MG63 (cell line): ENCODE measurements at regions not wholly inside any gene's neighbourhood (a gene's known extent, or its start where the extent isn't known, plus 50 kb on each side); places are given as distances from the start of the nearest gene placed in this dataset.
A peak's percentile ranks its signal among the peaks of the same experiment; 100 is the strongest.

Experiments
- DNase-seq: peaks from one replicate; pipeline ENCODE4 v3.0.0-alpha.2; 2020
- H3K27me3 ChIP-seq: fragments of 250-450 bp; sonication (Bioruptor Pico); 2 replicates; pipeline ENCODE4 v1.5.1; 2020; ENCODE audit warnings: mild to moderate bottlenecking, moderate library complexity
- H3K36me3 ChIP-seq: fragments of 250-450 bp; sonication (Bioruptor Pico); 2 replicates; pipeline ENCODE4 v1.5.1; 2020; ENCODE audit warnings: mild to moderate bottlenecking, moderate library complexity
- H3K4me3 ChIP-seq: fragments of 250-450 bp; sonication (Bioruptor Pico); 2 replicates; pipeline ENCODE4 v1.5.1; 2020; ENCODE audit warnings: mild to moderate bottlenecking, moderate library complexity
- H3K9me3 ChIP-seq: fragments of 250-450 bp; sonication (Bioruptor Pico); 2 replicates; pipeline ENCODE4 v1.5.1; 2020; ENCODE audit warnings: mild to moderate bottlenecking, moderate library complexity

- H3K36me3 ChIP-seq = no peaks in the 10 kb centered on the region
- DNase-seq = no peak
- H3K4me3 ChIP-seq = no peak overlapping the region
- no peaks in the 10 kb centered on the region for H3K27me3 ChIP-seq
- no peaks in the 10 kb centered on the region for H3K9me3 ChIP-seq
These were observed 595.8 kb downstream of the NLGN4X start for GRCh38 chrX:5632887-5633286.

- H3K4me3 ChIP-seq = no peak overlapping the region
- DNase-seq = no peak
- H3K9me3 ChIP-seq = no peaks in the 10 kb centered on the region
- no peaks in the 10 kb centered on the region for H3K36me3 ChIP-seq
- H3K27me3 ChIP-seq = no peaks in the 10 kb centered on the region
These were observed 596.5 kb downstream of the NLGN4X start for GRCh38 chrX:5632061-5632614.

- no peaks in the 10 kb centered on the region for H3K36me3 ChIP-seq
- H3K4me3 ChIP-seq = no peak overlapping the region
- no peaks in the 10 kb centered on the region for H3K27me3 ChIP-seq
- no peak for DNase-seq
- H3K9me3 ChIP-seq = no peaks in the 10 kb centered on the region
These were observed 611.0 kb downstream of the NLGN4X start for GRCh38 chrX:5617666-5618065.

GRCh38 chrX:5595570-5595969, 633.1 kb downstream of the NLGN4X start:
- no peak for DNase-seq
- Histone ChIP-seq H3K9me3 (no peaks in the 10 kb centered on the region), H3K36me3 (no peaks in the 10 kb centered on the region), H3K27me3 (no peaks in the 10 kb centered on the region), H3K4me3 (no peak overlapping the region)

GRCh38 chrX:5586726-5587125, 641.9 kb downstream of the NLGN4X start:
- no peaks in the 10 kb centered on the region for H3K9me3 ChIP-seq
- no peaks in the 10 kb centered on the region for H3K27me3 ChIP-seq
- H3K4me3 ChIP-seq = no peak overlapping the region
- no peak for DNase-seq
- H3K36me3 ChIP-seq = no peaks in the 10 kb centered on the region

DNA sequence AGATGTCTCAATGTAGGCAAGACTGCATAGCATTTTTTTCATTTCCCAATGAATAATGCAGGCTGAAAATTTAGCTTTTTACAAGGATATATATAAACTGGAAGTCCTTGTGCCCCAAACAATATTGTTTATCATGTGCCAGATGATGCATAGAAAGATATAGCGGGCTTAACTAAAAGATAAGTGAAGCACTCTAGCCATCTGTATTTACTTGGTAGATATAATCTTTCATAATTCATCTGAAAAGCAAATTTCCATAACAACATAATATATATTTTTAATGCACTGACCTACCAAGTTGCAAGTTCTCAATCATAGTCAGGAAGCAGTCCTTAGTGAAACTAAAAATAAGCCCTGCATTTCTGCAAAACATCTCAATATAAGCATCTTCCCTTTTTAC, 653.3 kb downstream of the NLGN4X start:
- no peaks in the 10 kb centered on the region for H3K9me3 ChIP-seq
- no peaks in the 10 kb centered on the region for H3K27me3 ChIP-seq
- no peak for DNase-seq
- no peak overlapping the region for H3K4me3 ChIP-seq
- H3K36me3 ChIP-seq = no peaks in the 10 kb centered on the region

- H3K9me3 ChIP-seq = no peaks in the 10 kb centered on the region
- H3K36me3 ChIP-seq = no peaks in the 10 kb centered on the region
- DNase-seq = no peak
- H3K4me3 ChIP-seq = no peak overlapping the region
- no peaks in the 10 kb centered on the region for H3K27me3 ChIP-seq
These were observed 659.7 kb downstream of the NLGN4X start for GRCh38 chrX:5568934-5569333.

- H3K4me3 ChIP-seq = no peak overlapping the region
- no peaks in the 10 kb centered on the region for H3K9me3 ChIP-seq
- no peak for DNase-seq
- H3K36me3 ChIP-seq = no peaks in the 10 kb centered on the region
- H3K27me3 ChIP-seq = no peaks in the 10 kb centered on the region
These were observed 669.3 kb downstream of the NLGN4X start for GRCh38 chrX:5559386-5559785.

DNA sequence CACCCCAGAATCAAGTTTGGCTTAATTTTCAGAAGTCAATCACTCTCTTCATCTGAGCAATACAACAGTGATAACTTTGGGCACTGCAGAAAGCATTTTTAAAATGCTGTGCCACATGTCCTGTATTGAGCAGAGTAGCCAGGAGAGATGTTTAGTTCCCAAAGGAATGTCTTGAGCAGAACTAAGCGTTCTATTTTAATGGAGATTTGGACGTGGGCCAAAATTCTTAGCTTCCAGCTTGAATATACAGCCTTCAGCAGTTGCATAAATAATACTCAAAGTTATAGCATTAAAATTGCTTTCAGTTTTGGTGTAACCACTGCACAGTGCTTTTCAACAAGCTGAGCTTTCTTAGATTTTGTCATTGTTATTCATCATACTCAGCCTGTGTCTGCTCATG, 679.2 kb downstream of the NLGN4X start:
- H3K9me3 ChIP-seq = no peaks in the 10 kb centered on the region
- no peak overlapping the region for H3K4me3 ChIP-seq
- DNase-seq = no peak
- H3K27me3 ChIP-seq = no peaks in the 10 kb centered on the region
- H3K36me3 ChIP-seq = no peaks in the 10 kb centered on the region

GRCh38 chrX:5537098-5537497, 691.6 kb downstream of the NLGN4X start:
- Histone ChIP-seq H3K9me3 (no peaks in the 10 kb centered on the region), H3K36me3 (no peaks in the 10 kb centered on the region), H3K27me3 (no peaks in the 10 kb centered on the region), H3K4me3 (no peak overlapping the region)
- no peak for DNase-seq

DNA sequence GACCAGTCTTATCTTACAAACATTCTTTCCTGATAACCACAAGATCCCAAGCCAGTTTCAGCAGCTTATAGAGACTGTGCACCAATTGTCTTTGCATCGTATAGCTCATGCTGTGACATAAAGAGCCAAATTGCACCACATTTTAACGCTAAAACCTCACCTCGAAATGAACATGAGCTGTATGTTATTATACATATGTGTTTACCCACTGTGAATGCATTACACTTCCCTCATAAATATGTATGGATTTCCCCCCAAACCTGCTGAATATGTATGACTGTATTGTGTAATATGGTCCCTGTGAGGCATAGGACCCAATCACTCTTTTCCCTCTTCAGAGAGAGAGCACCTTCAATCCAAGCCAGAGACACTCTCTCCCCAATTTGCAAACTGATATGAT, 692.4 kb downstream of the NLGN4X start:
- no peaks in the 10 kb centered on the region for H3K27me3 ChIP-seq
- H3K4me3 ChIP-seq = no peak overlapping the region
- H3K36me3 ChIP-seq = no peaks in the 10 kb centered on the region

DNA sequence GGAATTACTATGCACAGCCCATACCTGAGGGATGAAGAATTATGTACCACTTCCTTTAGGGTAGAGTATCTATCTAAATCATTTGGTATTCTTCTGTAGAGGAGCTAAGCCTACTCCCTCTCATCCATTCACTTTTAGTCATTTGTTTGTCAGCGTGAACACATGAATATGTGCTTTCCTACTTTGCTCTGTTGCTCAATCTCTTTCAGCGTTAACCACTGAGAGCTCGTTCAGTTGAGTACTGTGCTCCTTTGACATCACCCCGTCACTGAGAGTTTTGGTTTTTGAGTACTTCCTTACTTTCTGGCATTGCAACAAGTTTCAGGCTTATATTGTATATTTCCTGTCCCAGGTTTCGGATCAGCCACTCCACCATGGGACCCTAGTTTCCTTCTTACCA, 700.6 kb downstream of the NLGN4X start:
- no peaks in the 10 kb centered on the region for H3K27me3 ChIP-seq
- DNase-seq = no peak
- no peak overlapping the region for H3K4me3 ChIP-seq

More for the DNA sequence above, 692.4 kb downstream of the NLGN4X start:
- no peak for DNase-seq
- H3K9me3 ChIP-seq = no peaks in the 10 kb centered on the region

DNA sequence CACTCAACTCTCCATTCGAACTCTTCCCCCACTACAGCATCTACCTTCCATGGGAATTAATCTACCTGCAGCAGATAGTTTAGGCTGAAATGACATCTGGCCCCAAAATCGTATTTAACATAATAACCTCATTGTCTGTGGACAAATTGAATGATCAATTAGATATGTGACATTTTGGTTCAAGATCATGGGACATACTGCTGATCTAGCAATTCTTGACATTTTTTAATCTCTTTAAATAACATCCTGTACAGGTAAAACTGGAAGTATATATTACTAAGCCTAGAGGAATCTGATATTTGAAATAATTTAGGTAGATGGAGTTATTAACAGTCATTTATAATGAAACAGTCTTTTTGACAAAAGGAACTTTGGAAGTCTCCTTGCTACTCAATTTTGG, 702.5 kb downstream of the NLGN4X start:
- DNase-seq = no peak

More for the DNA sequence above, 700.6 kb downstream of the NLGN4X start:
- H3K9me3 ChIP-seq = no peaks in the 10 kb centered on the region
- no peaks in the 10 kb centered on the region for H3K36me3 ChIP-seq

GRCh38 chrX:5490786-5491563, 737.7 kb downstream of the NLGN4X start:
- no peak for DNase-seq
- H3K36me3 ChIP-seq = no peaks in the 10 kb centered on the region
- H3K9me3 ChIP-seq = no peaks in the 10 kb centered on the region
- H3K4me3 ChIP-seq = no peak overlapping the region
- H3K27me3 ChIP-seq = no peaks in the 10 kb centered on the region

More for the DNA sequence above, 702.5 kb downstream of the NLGN4X start:
- H3K27me3 ChIP-seq = no peaks in the 10 kb centered on the region
- H3K36me3 ChIP-seq = no peaks in the 10 kb centered on the region
- H3K4me3 ChIP-seq = no peak overlapping the region
- no peaks in the 10 kb centered on the region for H3K9me3 ChIP-seq

- Histone ChIP-seq H3K4me3 (no peak overlapping the region), H3K27me3 (no peaks in the 10 kb centered on the region), H3K9me3 (no peaks in the 10 kb centered on the region), H3K36me3 (no peaks in the 10 kb centered on the region)
- no peak for DNase-seq
These were observed 754.4 kb downstream of the NLGN4X start for GRCh38 chrX:5474282-5474681.

DNA sequence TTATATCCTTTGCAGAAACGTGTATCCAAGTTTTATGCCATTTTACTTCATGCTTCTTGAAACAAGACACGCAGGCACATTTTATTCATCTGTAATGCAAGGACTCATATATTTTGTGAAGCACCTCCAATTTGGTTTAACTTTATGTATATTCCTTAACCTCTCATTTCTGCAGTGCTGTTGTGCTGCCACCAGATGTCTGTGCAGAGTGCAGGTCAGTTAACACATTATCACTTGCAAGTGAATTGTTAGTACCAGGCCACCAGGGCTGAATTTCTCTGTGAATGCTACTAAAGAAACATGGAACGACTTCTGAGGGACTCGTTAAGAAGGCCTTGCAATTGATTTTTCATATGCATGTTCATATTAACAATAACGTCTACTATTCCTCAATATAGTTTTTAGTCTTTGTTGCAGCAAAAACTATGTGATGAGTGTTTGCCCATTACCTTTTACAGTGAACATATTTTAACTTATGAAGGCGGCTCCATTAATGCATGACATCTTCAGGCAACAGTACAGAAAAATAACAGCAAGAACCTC, 770.3 kb downstream of the NLGN4X start:
- Histone ChIP-seq H3K4me3 (no peak overlapping the region), H3K27me3 (no peaks in the 10 kb centered on the region), H3K36me3 (no peaks in the 10 kb centered on the region), H3K9me3 (no peaks in the 10 kb centered on the region)
- DNase-seq = peak; percentile 1

GRCh38 chrX:5449323-5449722, 779.3 kb downstream of the NLGN4X start:
- DNase-seq = no peak
- no peak overlapping the region for H3K4me3 ChIP-seq
- no peaks in the 10 kb centered on the region for H3K36me3 ChIP-seq

DNA sequence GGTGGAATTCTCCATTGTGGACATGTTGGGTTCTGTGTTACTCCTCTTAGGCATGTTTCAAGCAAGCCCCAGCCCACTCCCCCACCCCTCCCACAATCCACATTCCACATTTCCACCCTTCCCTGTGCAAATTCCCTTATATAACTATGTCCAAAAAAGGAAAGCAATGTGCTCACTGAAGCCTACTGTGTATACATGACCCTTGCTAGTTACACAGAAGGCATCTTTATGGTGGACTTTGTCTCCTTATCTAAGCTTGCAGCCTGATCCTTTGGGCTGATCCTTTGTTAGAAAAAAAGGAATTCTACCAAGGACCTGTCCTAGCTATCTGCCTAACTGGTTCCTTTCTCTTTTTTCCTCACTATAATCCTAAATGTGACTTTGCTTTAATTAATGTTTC, 796.8 kb downstream of the NLGN4X start:
- Histone ChIP-seq H3K36me3 (no peaks in the 10 kb centered on the region), H3K27me3 (no peaks in the 10 kb centered on the region), H3K4me3 (no peak overlapping the region), H3K9me3 (no peaks in the 10 kb centered on the region)
- no peak for DNase-seq

More at GRCh38 chrX:5449323-5449722, 779.3 kb downstream of the NLGN4X start:
- H3K27me3 ChIP-seq = no peaks in the 10 kb centered on the region
- no peaks in the 10 kb centered on the region for H3K9me3 ChIP-seq
